ENCODE measurements at regions not wholly inside any gene's neighbourhood (a gene's known extent, or its start where the extent isn't known, plus 50 kb on each side); places are given as distances from the start of the nearest gene placed in this dataset.

GRCh38 chr2:13156916-13157315 is 440.2 kb downstream of the TRIB2 start:
- no peak overlapping the region for H3K4me3 ChIP-seq (ENCODE audit: low read length in 2 of 2)
- no CpG with 5 or more reads among the region's 2 CpGs for WGBS, 2 donors (ENCODE audit: extremely low coverage in 2 of 2, insufficient read length in 2 of 2, insufficient replicate concordance in 1 of 2)
- H3K4me2 ChIP-seq (ENCODE audit: insufficient read depth, low read length, poor library complexity, severe bottlenecking), result no peak overlapping the region
- H3K14ac ChIP-seq (ENCODE audit: low read length), result no peak overlapping the region
- H2BK15ac ChIP-seq (ENCODE audit: low read length), result no peak overlapping the region
- H3K4ac ChIP-seq (ENCODE audit: low read length), result no peak overlapping the region
- H3K9ac ChIP-seq (ENCODE audit: low read depth, low read length, poor library complexity), result no peak overlapping the region
- H2BK120ac ChIP-seq (ENCODE audit: low read depth, low read length), result no peak overlapping the region
- no peak overlapping the region for H2BK12ac ChIP-seq (ENCODE audit: low read length)
- no peak for DNase-seq (ENCODE audit: low spot score)
- H3K9me3 ChIP-seq (replicated peaks in 1 of 2; ENCODE audit: control insufficient read depth in 2 of 2, insufficient read depth in 1 of 2, low read depth in 1 of 2, low read length in 2 of 2), result no peaks in the 10 kb centered on the region
- no peaks in the 10 kb centered on the region for H3K4me1 ChIP-seq (ENCODE audit: control insufficient read depth in 2 of 2, insufficient read depth in 1 of 2, low read depth in 1 of 2, low read length in 2 of 2)
- H4K8ac ChIP-seq (ENCODE audit: low read depth, low read length), result no peak overlapping the region
- H3K79me1 ChIP-seq (ENCODE audit: low read depth, low read length), result no peaks in the 10 kb centered on the region
- H4K91ac ChIP-seq (ENCODE audit: low read depth, low read length, poor library complexity), result no peak overlapping the region
- no peak overlapping the region for H3K23ac ChIP-seq (ENCODE audit: low read depth, low read length, poor library complexity)
- no peaks in the 10 kb centered on the region for H3K36me3 ChIP-seq (replicated peaks in 1 of 2; ENCODE audit: control insufficient read depth in 2 of 2, insufficient read depth in 2 of 2, low read length in 2 of 2)
- no peak overlapping the region for H3K18ac ChIP-seq (ENCODE audit: low read length)
- H3K27me3 ChIP-seq (ENCODE audit: control insufficient read depth in 3 of 3, insufficient read depth in 3 of 3, low read depth in 1 of 3, low read length in 3 of 3), result no peaks in the 10 kb centered on the region
- no peak overlapping the region for H2BK5ac ChIP-seq (ENCODE audit: low read length)
- no peak overlapping the region for H3K27ac ChIP-seq (replicated peaks; ENCODE audit: low read length)
- no peak overlapping the region for H2AK5ac ChIP-seq (ENCODE audit: low read depth, low read length)
- H2AFZ ChIP-seq (ENCODE audit: low read length), result no peak overlapping the region

GRCh38 chr2:13158466-13158865 is 441.7 kb downstream of the TRIB2 start:
- Histone ChIP-seq H2AK5ac (ENCODE audit: low read depth, low read length) (no peak overlapping the region), H2BK5ac (ENCODE audit: low read length) (no peak overlapping the region), H3K27me3 (ENCODE audit: control insufficient read depth in 3 of 3, insufficient read depth in 3 of 3, low read depth in 1 of 3, low read length in 3 of 3) (no peaks in the 10 kb centered on the region), H4K91ac (ENCODE audit: low read depth, low read length, poor library complexity) (no peak overlapping the region), H2BK12ac (ENCODE audit: low read length) (no peak overlapping the region), H3K14ac (ENCODE audit: low read length) (no peak overlapping the region), H3K23ac (ENCODE audit: low read depth, low read length, poor library complexity) (no peak overlapping the region), H3K4me1 (ENCODE audit: control insufficient read depth in 2 of 2, insufficient read depth in 1 of 2, low read depth in 1 of 2, low read length in 2 of 2) (no peaks in the 10 kb centered on the region), H3K4me2 (ENCODE audit: insufficient read depth, low read length, poor library complexity, severe bottlenecking) (no peak overlapping the region), H2BK15ac (ENCODE audit: low read length) (no peak overlapping the region), H3K79me1 (ENCODE audit: low read depth, low read length) (no peaks in the 10 kb centered on the region), H3K9ac (ENCODE audit: low read depth, low read length, poor library complexity) (no peak overlapping the region), H3K27ac (replicated peaks; ENCODE audit: low read length) (no peak overlapping the region), H4K8ac (ENCODE audit: low read depth, low read length) (no peak overlapping the region), H2AFZ (ENCODE audit: low read length) (no peak overlapping the region), H3K36me3 (replicated peaks in 1 of 2; ENCODE audit: control insufficient read depth in 2 of 2, insufficient read depth in 2 of 2, low read length in 2 of 2) (no peaks in the 10 kb centered on the region), H2BK120ac (ENCODE audit: low read depth, low read length) (no peak overlapping the region), H3K9me3 (replicated peaks in 1 of 2; ENCODE audit: control insufficient read depth in 2 of 2, insufficient read depth in 1 of 2, low read depth in 1 of 2, low read length in 2 of 2) (no peaks in the 10 kb centered on the region), H3K4ac (ENCODE audit: low read length) (no peak overlapping the region), H3K4me3 (ENCODE audit: low read length in 2 of 2) (no peak overlapping the region), H3K18ac (ENCODE audit: low read length) (no peak overlapping the region)
- no CpG with 5 or more reads among the region's 3 CpGs for WGBS, 2 donors (ENCODE audit: extremely low coverage in 2 of 2, insufficient read length in 2 of 2, insufficient replicate concordance in 1 of 2)
- DNase-seq (ENCODE audit: low spot score), result no peak

- H3K4me2 ChIP-seq (ENCODE audit: insufficient read depth, low read length, poor library complexity, severe bottlenecking), result no peak overlapping the region
- no peak overlapping the region for H2BK12ac ChIP-seq (ENCODE audit: low read length)
- H3K9ac ChIP-seq (ENCODE audit: low read depth, low read length, poor library complexity), result no peak overlapping the region
- no peak overlapping the region for H2AFZ ChIP-seq (ENCODE audit: low read length)
- H2BK120ac ChIP-seq (ENCODE audit: low read depth, low read length), result no peak overlapping the region
- no peak overlapping the region for H3K27ac ChIP-seq (replicated peaks; ENCODE audit: low read length)
- H2AK5ac ChIP-seq (ENCODE audit: low read depth, low read length), result no peak overlapping the region
- DNase-seq (ENCODE audit: low spot score), result no peak
- no CpG with 5 or more reads among the region's 1 CpG for WGBS, 2 donors (ENCODE audit: extremely low coverage in 2 of 2, insufficient read length in 2 of 2, insufficient replicate concordance in 1 of 2)
- no peaks in the 10 kb centered on the region for H3K4me1 ChIP-seq (ENCODE audit: control insufficient read depth in 2 of 2, insufficient read depth in 1 of 2, low read depth in 1 of 2, low read length in 2 of 2)
- H3K9me3 ChIP-seq (replicated peaks in 1 of 2; ENCODE audit: control insufficient read depth in 2 of 2, insufficient read depth in 1 of 2, low read depth in 1 of 2, low read length in 2 of 2), result no peaks in the 10 kb centered on the region
- no peaks in the 10 kb centered on the region for H3K27me3 ChIP-seq (ENCODE audit: control insufficient read depth in 3 of 3, insufficient read depth in 3 of 3, low read depth in 1 of 3, low read length in 3 of 3)
- no peak overlapping the region for H4K8ac ChIP-seq (ENCODE audit: low read depth, low read length)
- no peak overlapping the region for H3K23ac ChIP-seq (ENCODE audit: low read depth, low read length, poor library complexity)
- H4K91ac ChIP-seq (ENCODE audit: low read depth, low read length, poor library complexity), result no peak overlapping the region
- no peak overlapping the region for H3K4me3 ChIP-seq (ENCODE audit: low read length in 2 of 2)
- no peak overlapping the region for H3K14ac ChIP-seq (ENCODE audit: low read length)
- no peaks in the 10 kb centered on the region for H3K36me3 ChIP-seq (replicated peaks in 1 of 2; ENCODE audit: control insufficient read depth in 2 of 2, insufficient read depth in 2 of 2, low read length in 2 of 2)
- H2BK15ac ChIP-seq (ENCODE audit: low read length), result no peak overlapping the region
- H3K18ac ChIP-seq (ENCODE audit: low read length), result no peak overlapping the region
- no peak overlapping the region for H2BK5ac ChIP-seq (ENCODE audit: low read length)
- H3K4ac ChIP-seq (ENCODE audit: low read length), result no peak overlapping the region
- no peaks in the 10 kb centered on the region for H3K79me1 ChIP-seq (ENCODE audit: low read depth, low read length)
Measured at GRCh38 chr2:13180729-13181128, 464.0 kb downstream of the TRIB2 start.

GRCh38 chr2:13193075-13193474 is 476.3 kb downstream of the TRIB2 start:
- Histone ChIP-seq H3K27ac (replicated peaks; ENCODE audit: low read length) (no peak overlapping the region), H3K18ac (ENCODE audit: low read length) (no peak overlapping the region), H2BK12ac (ENCODE audit: low read length) (no peak overlapping the region), H3K27me3 (ENCODE audit: control insufficient read depth in 3 of 3, insufficient read depth in 3 of 3, low read depth in 1 of 3, low read length in 3 of 3) (peaks cover 0 to under 1% (median 0%) of the 10 kb centered on the region in 3 experiments), H3K14ac (ENCODE audit: low read length) (no peak overlapping the region), H3K79me1 (ENCODE audit: low read depth, low read length) (no peaks in the 10 kb centered on the region), H3K9ac (ENCODE audit: low read depth, low read length, poor library complexity) (no peak overlapping the region), H2BK15ac (ENCODE audit: low read length) (no peak overlapping the region), H3K9me3 (replicated peaks in 1 of 2; ENCODE audit: control insufficient read depth in 2 of 2, insufficient read depth in 1 of 2, low read depth in 1 of 2, low read length in 2 of 2) (no peaks in the 10 kb centered on the region), H3K4me2 (ENCODE audit: insufficient read depth, low read length, poor library complexity, severe bottlenecking) (no peak overlapping the region), H3K4me3 (ENCODE audit: low read length in 2 of 2) (no peak overlapping the region), H3K23ac (ENCODE audit: low read depth, low read length, poor library complexity) (no peak overlapping the region), H2BK120ac (ENCODE audit: low read depth, low read length) (no peak overlapping the region), H2AK5ac (ENCODE audit: low read depth, low read length) (no peak overlapping the region), H3K36me3 (replicated peaks in 1 of 2; ENCODE audit: control insufficient read depth in 2 of 2, insufficient read depth in 2 of 2, low read length in 2 of 2) (no peaks in the 10 kb centered on the region), H3K4ac (ENCODE audit: low read length) (no peak overlapping the region), H2AFZ (ENCODE audit: low read length) (no peak overlapping the region), H2BK5ac (ENCODE audit: low read length) (no peak overlapping the region), H4K91ac (ENCODE audit: low read depth, low read length, poor library complexity) (no peak overlapping the region), H4K8ac (ENCODE audit: low read depth, low read length) (no peak overlapping the region), H3K4me1 (ENCODE audit: control insufficient read depth in 2 of 2, insufficient read depth in 1 of 2, low read depth in 1 of 2, low read length in 2 of 2) (no peaks in the 10 kb centered on the region)
- WGBS, 2 donors (ENCODE audit: extremely low coverage in 2 of 2, insufficient read length in 2 of 2, insufficient replicate concordance in 1 of 2), result no CpG with 5 or more reads among the region's 4 CpGs
- DNase-seq (ENCODE audit: low spot score), result no peak

Measured in neuronal stem cell (in vitro differentiated cells).